MM.1S (cell line): ENCODE measurements at regions not wholly inside any gene's neighbourhood (a gene's known extent, or its start where the extent isn't known, plus 50 kb on each side); places are given as distances from the start of the nearest gene placed in this dataset.

Experiments
- DNase-seq: peaks from one replicate; pipeline ENCODE4 v3.0.0-alpha.2; 2015
- H2AFZ ChIP-seq: fragments of 300-600 bp; sonication (generic); 2 replicates; pipeline ENCODE4 v1.6.0; 2016; ENCODE audit warnings: antibody characterized with exemption, low read length
- H3F3A ChIP-seq: fragments of 300-600 bp; sonication (generic); 2 replicates; pipeline ENCODE4 v1.6.1; 2016; ENCODE audit warnings: mild to moderate bottlenecking, antibody characterized with exemption, low read length, moderate library complexity, mixed read lengths; ENCODE audit not compliant: insufficient read depth
- H3K27ac ChIP-seq: fragments of 300-600 bp; sonication (generic); 2 replicates; pipeline ENCODE4 v1.5.1; 2016; ENCODE audit warnings: mild to moderate bottlenecking, low read length
- H3K27me3 ChIP-seq: fragments of 300-600 bp; sonication (generic); replicated peaks from 2 replicates; pipeline ENCODE4 v1.6.0; 2016; ENCODE audit warnings: low read length; ENCODE audit not compliant: insufficient read depth
- H3K36me3 ChIP-seq: fragments of 300-600 bp; sonication (generic); replicated peaks from 2 replicates; pipeline ENCODE4 v1.6.1; 2016; ENCODE audit warnings: mild to moderate bottlenecking, low read length, mixed read lengths; ENCODE audit not compliant: insufficient read depth
- H3K4me1 ChIP-seq: fragments of 300-600 bp; sonication (generic); 2 replicates; pipeline ENCODE4 v1.6.1; 2016; ENCODE audit warnings: low read length, mixed read lengths
- H3K4me2 ChIP-seq: fragments of 300-600 bp; sonication (generic); 2 replicates; pipeline ENCODE4 v1.6.0; 2016; ENCODE audit warnings: low read depth, low read length
- H3K4me3 ChIP-seq: fragments of 300-600 bp; sonication (generic); 2 replicates; pipeline ENCODE4 v1.5.1; 2016; ENCODE audit warnings: low read length, mixed read lengths
- H3K79me2 ChIP-seq: fragments of 300-600 bp; sonication (generic); 2 replicates; pipeline ENCODE4 v1.6.1; 2016; ENCODE audit warnings: mixed run types, low read length, mixed read lengths
- H3K9ac ChIP-seq: fragments of 300-600 bp; sonication (generic); 2 replicates; pipeline ENCODE4 v1.6.1; 2016; ENCODE audit warnings: low read length, mixed read lengths
- H3K9me2 ChIP-seq: fragments of 300-600 bp; sonication (generic); replicated peaks from 2 replicates; pipeline ENCODE4 v1.6.1; 2016; ENCODE audit warnings: mild to moderate bottlenecking, low read length, mixed read lengths; ENCODE audit not compliant: insufficient read depth
- H3K9me3 ChIP-seq: fragments of 300-600 bp; sonication (generic); replicated peaks from 2 replicates; pipeline ENCODE4 v1.6.1; 2016; ENCODE audit warnings: mild to moderate bottlenecking, low read length, mixed read lengths; ENCODE audit not compliant: insufficient read depth
- H4K20me1 ChIP-seq: fragments of 300-600 bp; sonication (generic); 2 replicates; pipeline ENCODE4 v1.6.1; 2016; ENCODE audit warnings: mild to moderate bottlenecking, low read length, moderate library complexity, mixed read lengths; ENCODE audit not compliant: insufficient read depth
- CTCF ChIP-seq: fragments of 300-600 bp; sonication (generic); IDR thresholded peaks from 2 replicates; pipeline ENCODE4 v1.5.1; 2016; ENCODE audit warnings: antibody characterized with exemption, low read length, mixed read lengths
- EZH2 ChIP-seq: fragments of 300-600 bp; sonication (generic); optimal IDR thresholded peaks from 2 replicates; pipeline ENCODE3; 2017; ENCODE audit warnings: low read depth, mild to moderate bottlenecking, antibody characterized with exemption, low read length, mixed read lengths
- EZH2phosphoT487 ChIP-seq: fragments of 300-600 bp; sonication (generic); IDR thresholded peaks from 2 replicates; pipeline ENCODE4 v1.6.1; 2018; ENCODE audit warnings: antibody characterized with exemption, low read length

- Histone ChIP-seq H4K20me1 (no peaks in the 10 kb centered on the region), H3K4me1 (peaks cover 14% of the 10 kb centered on the region), H3K4me2 (no peak overlapping the region), H3K36me3 (no peaks in the 10 kb centered on the region), H2AFZ (no peak overlapping the region), H3K27me3 (no peaks in the 10 kb centered on the region), H3K79me2 (no peaks in the 10 kb centered on the region), H3K9me2 (no peaks in the 10 kb centered on the region), H3K9ac (no peak overlapping the region), H3K27ac (no peak overlapping the region), H3K9me3 (no peaks in the 10 kb centered on the region), H3K4me3 (no peak overlapping the region), H3F3A (peaks cover 9% of the 10 kb centered on the region)
- DNase-seq: no peak
- no peak for TF ChIP-seq EZH2phosphoT487
- TF ChIP-seq EZH2: no peak
- no peak for TF ChIP-seq CTCF
Observed at GRCh38 chr14:53890611-53891101, 66.0 kb downstream of the BMP4 start.

GRCh38 chr14:53888535-53889386 is 67.9 kb downstream of the BMP4 start:
- Histone ChIP-seq H3K9me3 (no peaks in the 10 kb centered on the region), H3K36me3 (no peaks in the 10 kb centered on the region), H3K4me3 (no peak overlapping the region), H4K20me1 (no peaks in the 10 kb centered on the region), H3K4me2 (no peak overlapping the region), H3K27me3 (no peaks in the 10 kb centered on the region), H3F3A (peaks cover 4% of the 10 kb centered on the region), H3K27ac (no peak overlapping the region), H3K9ac (no peak overlapping the region), H3K79me2 (no peaks in the 10 kb centered on the region), H2AFZ (no peak overlapping the region), H3K9me2 (no peaks in the 10 kb centered on the region), H3K4me1 (peaks cover 8% of the 10 kb centered on the region)
- DNase-seq: no peak
- TF ChIP-seq CTCF: no peak
- TF ChIP-seq EZH2: no peak
- TF ChIP-seq EZH2phosphoT487: no peak

GRCh38 chr14:53885136-53885640 is 71.4 kb downstream of the BMP4 start:
- Histone ChIP-seq H3K4me1 (no peaks in the 10 kb centered on the region), H3K27me3 (no peaks in the 10 kb centered on the region), H3K36me3 (no peaks in the 10 kb centered on the region), H3K4me3 (no peak overlapping the region), H3F3A (no peaks in the 10 kb centered on the region), H3K9me2 (no peaks in the 10 kb centered on the region), H3K9me3 (no peaks in the 10 kb centered on the region), H4K20me1 (no peaks in the 10 kb centered on the region), H2AFZ (no peak overlapping the region), H3K4me2 (no peak overlapping the region), H3K79me2 (no peaks in the 10 kb centered on the region), H3K27ac (no peak overlapping the region), H3K9ac (no peak overlapping the region)
- TF ChIP-seq EZH2 (no peak), EZH2phosphoT487 (no peak), CTCF (no peak)
- no peak for DNase-seq
